A172 (cell line): ENCODE measurements at regions not wholly inside any gene's neighbourhood (a gene's known extent, or its start where the extent isn't known, plus 50 kb on each side); places are given as distances from the start of the nearest gene placed in this dataset.
A peak's percentile ranks its signal among the peaks of the same experiment; 100 is the strongest.
"Not testable (repeated sequence)": the region's sequence is repeated elsewhere in the genome, so short reads cannot be mapped to it uniquely, and the experiment has no call there.

ENCODE experiments used
- DNase-seq: peaks from one replicate; pipeline ENCODE4 v3.0.0-alpha.2; 2015; ENCODE audit warnings: low spot score

GRCh38 chr16:5220705-5221104 is 123.1 kb upstream of the EEF2KMT start:
- no peak for DNase-seq

- DNase-seq = no peak
These were observed 119.0 kb upstream of the EEF2KMT start for GRCh38 chr16:5216441-5217080.

- DNase-seq = no peak
These were observed 118.3 kb upstream of the EEF2KMT start for GRCh38 chr16:5215901-5216300.

- DNase-seq = no peak
These were observed 116.9 kb upstream of the EEF2KMT start for GRCh38 chr16:5214466-5214865.

- DNase-seq = not testable (repeated sequence)
These were observed 114.9 kb upstream of the EEF2KMT start for GRCh38 chr16:5212501-5212900.

GRCh38 chr16:5207862-5208498 is 110.4 kb upstream of the EEF2KMT start:
- peak; percentile 26 for DNase-seq

GRCh38 chr16:5207001-5207523 is 109.5 kb upstream of the EEF2KMT start:
- DNase-seq = no peak

GRCh38 chr16:5206331-5206990 is 108.9 kb upstream of the EEF2KMT start:
- no peak for DNase-seq

GRCh38 chr16:5205361-5206040 is 107.9 kb upstream of the EEF2KMT start:
- DNase-seq = no peak

GRCh38 chr16:5203675-5204074 is 106.1 kb upstream of the EEF2KMT start:
- not testable (repeated sequence) for DNase-seq

GRCh38 chr16:5200123-5200522 is 102.5 kb upstream of the EEF2KMT start:
- DNase-seq = no peak

- no peak for DNase-seq
These were observed 98.6 kb upstream of the EEF2KMT start for GRCh38 chr16:5196204-5196603.

GRCh38 chr16:5193861-5194260 is 96.3 kb upstream of the EEF2KMT start:
- DNase-seq = no peak

GRCh38 chr16:5188989-5189352 is 91.4 kb upstream of the EEF2KMT start:
- no peak for DNase-seq

- no peak for DNase-seq
These were observed 90.9 kb upstream of the EEF2KMT start for GRCh38 chr16:5188318-5188988.

GRCh38 chr16:5187402-5187952 is 89.9 kb upstream of the EEF2KMT start:
- DNase-seq = no peak

GRCh38 chr16:5186381-5186903 is 88.8 kb upstream of the EEF2KMT start:
- no peak for DNase-seq

- no peak for DNase-seq
These were observed 78.9 kb upstream of the EEF2KMT start for GRCh38 chr16:5176505-5176904.

- no peak for DNase-seq
These were observed 77.7 kb upstream of the EEF2KMT start for GRCh38 chr16:5175266-5175665.

- no peak for DNase-seq
These were observed 68.9 kb upstream of the EEF2KMT start for GRCh38 chr16:5166486-5166885.

GRCh38 chr16:5165429-5165828 is 67.8 kb upstream of the EEF2KMT start:
- DNase-seq = not testable (repeated sequence)
